ENCODE measurements at regions not wholly inside any gene's neighbourhood (a gene's known extent, or its start where the extent isn't known, plus 50 kb on each side); places are given as distances from the start of the nearest gene placed in this dataset.

- H3K4me3 ChIP-seq (replicated peaks in 1 of 3; ENCODE audit: low read depth in 2 of 3, low read length in 3 of 3), result no peak overlapping the region
- no peak overlapping the region for H2AFZ ChIP-seq (ENCODE audit: insufficient read depth, low read depth, low read length, poor library complexity, severe bottlenecking)
- H3K27ac Mint-ChIP-seq, result peak overlapping the region in 2 of 7 donors; percentile 4 to 46
- peaks cover 0 to 6% (median 0%) of the 10 kb centered on the region in 3 donors for H3K27me3 Mint-ChIP-seq (ENCODE audit: low read depth in 3 of 3)
- no CpG with 5 or more reads among the region's 1 CpG for WGBS (ENCODE audit: insufficient coverage)
- peaks cover 17% of the 10 kb centered on the region for H3K4me1 Mint-ChIP-seq
- H4K20me1 ChIP-seq (ENCODE audit: insufficient read depth, low read length), result no peaks in the 10 kb centered on the region
- H3K9me3 Mint-ChIP-seq, result peaks cover 0 to 2% (median 0%) of the 10 kb centered on the region in 7 donors
- peaks cover 10% of the 10 kb centered on the region in 2 donors for H3K4me1 ChIP-seq (ENCODE audit: control insufficient read depth in 1 of 2, insufficient read depth in 2 of 2, low read length in 2 of 2)
- TF ChIP-seq, protein P1, sequence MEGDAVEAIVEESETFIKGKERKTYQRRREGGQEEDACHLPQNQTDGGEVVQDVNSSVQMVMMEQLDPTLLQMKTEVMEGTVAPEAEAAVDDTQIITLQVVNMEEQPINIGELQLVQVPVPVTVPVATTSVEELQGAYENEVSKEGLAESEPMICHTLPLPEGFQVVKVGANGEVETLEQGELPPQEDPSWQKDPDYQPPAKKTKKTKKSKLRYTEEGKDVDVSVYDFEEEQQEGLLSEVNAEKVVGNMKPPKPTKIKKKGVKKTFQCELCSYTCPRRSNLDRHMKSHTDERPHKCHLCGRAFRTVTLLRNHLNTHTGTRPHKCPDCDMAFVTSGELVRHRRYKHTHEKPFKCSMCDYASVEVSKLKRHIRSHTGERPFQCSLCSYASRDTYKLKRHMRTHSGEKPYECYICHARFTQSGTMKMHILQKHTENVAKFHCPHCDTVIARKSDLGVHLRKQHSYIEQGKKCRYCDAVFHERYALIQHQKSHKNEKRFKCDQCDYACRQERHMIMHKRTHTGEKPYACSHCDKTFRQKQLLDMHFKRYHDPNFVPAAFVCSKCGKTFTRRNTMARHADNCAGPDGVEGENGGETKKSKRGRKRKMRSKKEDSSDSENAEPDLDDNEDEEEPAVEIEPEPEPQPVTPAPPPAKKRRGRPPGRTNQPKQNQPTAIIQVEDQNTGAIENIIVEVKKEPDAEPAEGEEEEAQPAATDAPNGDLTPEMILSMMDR (IDR thresholded peaks at IDR 0.05), result no peak
- no peaks in the 10 kb centered on the region for H3K27me3 ChIP-seq (ENCODE audit: control insufficient read depth in 2 of 2, insufficient read depth in 2 of 2, low read length in 2 of 2)
- no peaks in the 10 kb centered on the region for H3K79me2 ChIP-seq (ENCODE audit: insufficient read depth, low read length)
- DNase-seq, result peak in 2 of 3 donors; percentile 7 to 35
- intact Hi-C loops (cut with micrococcal nuclease), result loop anchor here in 1 of 2 donors (5.0 kb wide), 1 partner anchor 203 kb away; no protein-coding TSS in a partner anchor
- H3K36me3 ChIP-seq (replicated peaks in 1 of 2; ENCODE audit: control insufficient read depth in 1 of 2, insufficient read depth in 2 of 2, low read length in 2 of 2), result no peaks in the 10 kb centered on the region
- no peaks in the 10 kb centered on the region for H3K36me3 Mint-ChIP-seq
- H3K9ac ChIP-seq (ENCODE audit: insufficient read depth, low read length, poor library complexity, severe bottlenecking), result no peak overlapping the region
- H3K4me2 ChIP-seq (replicated peaks; ENCODE audit: extremely low read depth, low read length, poor library complexity, severe bottlenecking), result no peak overlapping the region
- H3K27ac ChIP-seq (ENCODE audit: low read depth in 1 of 2, low read length in 2 of 2), result no peak overlapping the region
- no peak overlapping the region for H3K4me3 Mint-ChIP-seq
- no peaks in the 10 kb centered on the region for H3K9me3 ChIP-seq (replicated peaks in 1 of 2; ENCODE audit: control insufficient read depth in 1 of 2, insufficient read depth in 1 of 2, low read length in 2 of 2)
Observed at GRCh38 chrX:103155201-103155600, 59.7 kb upstream of the BEX4 start.

- H3K4me3 Mint-ChIP-seq, result no peak overlapping the region
- intact Hi-C loops (cut with micrococcal nuclease), result no loop called here
- no peak for DNase-seq
- H3K79me2 ChIP-seq (ENCODE audit: insufficient read depth, low read length), result no peaks in the 10 kb centered on the region
- H3K9me3 Mint-ChIP-seq, result peaks cover 0 to 2% (median 0%) of the 10 kb centered on the region in 7 donors
- no peaks in the 10 kb centered on the region for H4K20me1 ChIP-seq (ENCODE audit: insufficient read depth, low read length)
- H3K4me1 ChIP-seq (ENCODE audit: control insufficient read depth in 1 of 2, insufficient read depth in 2 of 2, low read length in 2 of 2), result peaks cover 10% of the 10 kb centered on the region in 2 donors
- H3K9ac ChIP-seq (ENCODE audit: insufficient read depth, low read length, poor library complexity, severe bottlenecking), result no peak overlapping the region
- TF ChIP-seq, protein P1 (IDR thresholded peaks at IDR 0.05), result no peak
- peak overlapping the region in 1 of 7 donors; percentile 58 for H3K27ac Mint-ChIP-seq
- H3K36me3 ChIP-seq (replicated peaks in 1 of 2; ENCODE audit: control insufficient read depth in 1 of 2, insufficient read depth in 2 of 2, low read length in 2 of 2), result no peaks in the 10 kb centered on the region
- H3K27me3 Mint-ChIP-seq (ENCODE audit: low read depth in 3 of 3), result peaks cover 0 to 6% (median 0%) of the 10 kb centered on the region in 3 donors
- no peak overlapping the region for H2AFZ ChIP-seq (ENCODE audit: insufficient read depth, low read depth, low read length, poor library complexity, severe bottlenecking)
- WGBS (ENCODE audit: insufficient coverage), result no CpG with 5 or more reads among the region's 2 CpGs
- no peak overlapping the region for H3K27ac ChIP-seq (ENCODE audit: low read depth in 1 of 2, low read length in 2 of 2)
- no peaks in the 10 kb centered on the region for H3K27me3 ChIP-seq (ENCODE audit: control insufficient read depth in 2 of 2, insufficient read depth in 2 of 2, low read length in 2 of 2)
- H3K4me1 Mint-ChIP-seq, result peaks cover 17% of the 10 kb centered on the region
- H3K4me3 ChIP-seq (replicated peaks in 1 of 3; ENCODE audit: low read depth in 2 of 3, low read length in 3 of 3), result no peak overlapping the region
- no peaks in the 10 kb centered on the region for H3K36me3 Mint-ChIP-seq
- H3K9me3 ChIP-seq (replicated peaks in 1 of 2; ENCODE audit: control insufficient read depth in 1 of 2, insufficient read depth in 1 of 2, low read length in 2 of 2), result no peaks in the 10 kb centered on the region
- no peak overlapping the region for H3K4me2 ChIP-seq (replicated peaks; ENCODE audit: extremely low read depth, low read length, poor library complexity, severe bottlenecking)
Observed at GRCh38 chrX:103153661-103154060, 60.7 kb upstream of the NXF3 start.
